HL-60 (cell line): ENCODE measurements at regions not wholly inside any gene's neighbourhood (a gene's known extent, or its start where the extent isn't known, plus 50 kb on each side); places are given as distances from the start of the nearest gene placed in this dataset.

ENCODE experiments used
- DNase-seq, 2 experiments: peaks; one replicate each; pipeline ENCODE4 v3.0.0-alpha.2; 2010 to 2020; ENCODE audit warnings: low read depth in 1 of 2, low spot score in 1 of 2
- H3K27ac ChIP-seq: fragments of 250-450 bp; sonication (Bioruptor Pico); replicated peaks from 2 replicates; pipeline ENCODE4 v1.5.1; 2020; ENCODE audit warnings: mild to moderate bottlenecking, moderate library complexity
- H3K27me3 ChIP-seq: fragments of 250-450 bp; sonication (Bioruptor Pico); 2 replicates; pipeline ENCODE4 v1.5.1; 2021; ENCODE audit warnings: mild to moderate bottlenecking, moderate library complexity; ENCODE audit not compliant: insufficient read depth, poor library complexity, severe bottlenecking
- H3K4me3 ChIP-seq: replicated peaks from 2 replicates; pipeline ENCODE4 v1.5.1; 2011; ENCODE audit warnings: mild to moderate bottlenecking, control low read depth, low read length; ENCODE audit not compliant: insufficient read depth
- CTCF ChIP-seq: IDR thresholded peaks from one replicate; pipeline ENCODE4 v1.5.1; 2011; ENCODE audit warnings: low read length, control low read depth, inconsistent platforms; ENCODE audit not compliant: insufficient read depth
- GABPA ChIP-seq: IDR thresholded peaks from 2 replicates; pipeline ENCODE4 v1.6.1; 2012; ENCODE audit warnings: low read depth
- POLR2AphosphoS5 ChIP-seq: IDR thresholded peaks from 2 replicates; pipeline ENCODE4 v1.6.1; 2012; ENCODE audit warnings: low read depth
- SPI1 ChIP-seq: IDR thresholded peaks from 2 replicates; pipeline ENCODE4 v1.6.1; 2012; ENCODE audit warnings: low read depth, mild to moderate bottlenecking, borderline replicate concordance
- TF ChIP-seq, protein P1 (sequence below): IDR thresholded peaks from 2 replicates; pipeline ENCODE4 v1.6.1; 2012; ENCODE audit warnings: low read depth; ENCODE audit not compliant: insufficient replicate concordance

GRCh38 chr10:129372172-129372571 lies 94.9 kb upstream of the MGMT start:
- TF ChIP-seq, protein P1, sequence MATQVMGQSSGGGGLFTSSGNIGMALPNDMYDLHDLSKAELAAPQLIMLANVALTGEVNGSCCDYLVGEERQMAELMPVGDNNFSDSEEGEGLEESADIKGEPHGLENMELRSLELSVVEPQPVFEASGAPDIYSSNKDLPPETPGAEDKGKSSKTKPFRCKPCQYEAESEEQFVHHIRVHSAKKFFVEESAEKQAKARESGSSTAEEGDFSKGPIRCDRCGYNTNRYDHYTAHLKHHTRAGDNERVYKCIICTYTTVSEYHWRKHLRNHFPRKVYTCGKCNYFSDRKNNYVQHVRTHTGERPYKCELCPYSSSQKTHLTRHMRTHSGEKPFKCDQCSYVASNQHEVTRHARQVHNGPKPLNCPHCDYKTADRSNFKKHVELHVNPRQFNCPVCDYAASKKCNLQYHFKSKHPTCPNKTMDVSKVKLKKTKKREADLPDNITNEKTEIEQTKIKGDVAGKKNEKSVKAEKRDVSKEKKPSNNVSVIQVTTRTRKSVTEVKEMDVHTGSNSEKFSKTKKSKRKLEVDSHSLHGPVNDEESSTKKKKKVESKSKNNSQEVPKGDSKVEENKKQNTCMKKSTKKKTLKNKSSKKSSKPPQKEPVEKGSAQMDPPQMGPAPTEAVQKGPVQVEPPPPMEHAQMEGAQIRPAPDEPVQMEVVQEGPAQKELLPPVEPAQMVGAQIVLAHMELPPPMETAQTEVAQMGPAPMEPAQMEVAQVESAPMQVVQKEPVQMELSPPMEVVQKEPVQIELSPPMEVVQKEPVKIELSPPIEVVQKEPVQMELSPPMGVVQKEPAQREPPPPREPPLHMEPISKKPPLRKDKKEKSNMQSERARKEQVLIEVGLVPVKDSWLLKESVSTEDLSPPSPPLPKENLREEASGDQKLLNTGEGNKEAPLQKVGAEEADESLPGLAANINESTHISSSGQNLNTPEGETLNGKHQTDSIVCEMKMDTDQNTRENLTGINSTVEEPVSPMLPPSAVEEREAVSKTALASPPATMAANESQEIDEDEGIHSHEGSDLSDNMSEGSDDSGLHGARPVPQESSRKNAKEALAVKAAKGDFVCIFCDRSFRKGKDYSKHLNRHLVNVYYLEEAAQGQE, result no peak
- TF ChIP-seq CTCF, result no peak
- TF ChIP-seq POLR2AphosphoS5, result no peak
- no peak for TF ChIP-seq GABPA
- TF ChIP-seq SPI1, result no peak
- no peak overlapping the region for H3K27ac ChIP-seq
- H3K27me3 ChIP-seq, result peaks cover 8% of the 10 kb centered on the region
- no peak overlapping the region for H3K4me3 ChIP-seq
- DNase-seq, result peak in 1 of 2 experiments; percentile 15

- Histone ChIP-seq H3K27ac (no peak overlapping the region), H3K4me3 (no peak overlapping the region), H3K27me3 (peaks cover 8% of the 10 kb centered on the region)
- DNase-seq, result no peak
- TF ChIP-seq, protein P1, result no peak
- TF ChIP-seq POLR2AphosphoS5, result no peak
- no peak for TF ChIP-seq SPI1
- no peak for TF ChIP-seq GABPA
- no peak for TF ChIP-seq CTCF
Measured at GRCh38 chr10:129373231-129373630, 93.8 kb upstream of the MGMT start.

GRCh38 chr10:129373718-129374117 lies 93.3 kb upstream of the MGMT start:
- no peak for DNase-seq
- TF ChIP-seq, protein P1, result no peak
- TF ChIP-seq GABPA, result no peak
- no peak for TF ChIP-seq SPI1
- TF ChIP-seq CTCF, result no peak
- TF ChIP-seq POLR2AphosphoS5, result no peak
- Histone ChIP-seq H3K4me3 (no peak overlapping the region), H3K27me3 (peaks cover 8% of the 10 kb centered on the region), H3K27ac (no peak overlapping the region)
